Fibroblast of the aortic adventitia (primary cell): ENCODE measurements at regions not wholly inside any gene's neighbourhood (a gene's known extent, or its start where the extent isn't known, plus 50 kb on each side); places are given as distances from the start of the nearest gene placed in this dataset.

ENCODE experiments used
- DNase-seq: peaks from one replicate; pipeline ENCODE4 v3.0.0-alpha.2; 2010; ENCODE audit warnings: low read depth
- H3K4me3 ChIP-seq: 2 replicates; pipeline ENCODE4 v1.5.1; 2011; ENCODE audit warnings: low read depth, mild to moderate bottlenecking, control low read depth, low read length, moderate library complexity
- CTCF ChIP-seq: IDR thresholded peaks from 2 replicates; pipeline ENCODE4 v1.5.1; 2011; ENCODE audit warnings: mild to moderate bottlenecking, low read length, control low read depth, inconsistent platforms; ENCODE audit not compliant: insufficient read depth

- no peak overlapping the region for H3K4me3 ChIP-seq
- no peak for DNase-seq
- TF ChIP-seq CTCF: no peak
Measured at GRCh38 chr11:70615036-70615875, 216.9 kb downstream of the CTTN start.

- no peak for DNase-seq
- no peak for TF ChIP-seq CTCF
- no peak overlapping the region for H3K4me3 ChIP-seq
Measured at GRCh38 chr11:70616317-70616716, 218.0 kb downstream of the CTTN start.

- no peak for DNase-seq
- TF ChIP-seq CTCF: no peak
Measured at GRCh38 chr11:70616938-70617654, 218.8 kb downstream of the CTTN start.

GRCh38 chr11:70618431-70619101 lies 220.2 kb downstream of the CTTN start:
- no peak for TF ChIP-seq CTCF
- H3K4me3 ChIP-seq: no peak overlapping the region
- DNase-seq: no peak

More at GRCh38 chr11:70616938-70617654, 218.8 kb downstream of the CTTN start:
- no peak overlapping the region for H3K4me3 ChIP-seq

GRCh38 chr11:70619591-70619990 lies 221.3 kb downstream of the CTTN start:
- TF ChIP-seq CTCF: no peak
- no peak for DNase-seq
- no peak overlapping the region for H3K4me3 ChIP-seq

GRCh38 chr11:70620510-70621184 lies 222.3 kb downstream of the CTTN start:
- TF ChIP-seq CTCF: no peak
- no peak overlapping the region for H3K4me3 ChIP-seq
- DNase-seq: no peak
